GM21528 (cell line): ENCODE measurements at regions not wholly inside any gene's neighbourhood (a gene's known extent, or its start where the extent isn't known, plus 50 kb on each side); places are given as distances from the start of the nearest gene placed in this dataset.

ENCODE experiments used
- ATAC-seq: cut with Tn5 transposase; IDR thresholded peaks from one replicate; pipeline ENCODE4 v1.9.1; 2021; ENCODE audit warnings: mild to moderate bottlenecking, moderate library complexity; ENCODE audit not compliant: unreplicated experiment, low FRiP score

DNA sequence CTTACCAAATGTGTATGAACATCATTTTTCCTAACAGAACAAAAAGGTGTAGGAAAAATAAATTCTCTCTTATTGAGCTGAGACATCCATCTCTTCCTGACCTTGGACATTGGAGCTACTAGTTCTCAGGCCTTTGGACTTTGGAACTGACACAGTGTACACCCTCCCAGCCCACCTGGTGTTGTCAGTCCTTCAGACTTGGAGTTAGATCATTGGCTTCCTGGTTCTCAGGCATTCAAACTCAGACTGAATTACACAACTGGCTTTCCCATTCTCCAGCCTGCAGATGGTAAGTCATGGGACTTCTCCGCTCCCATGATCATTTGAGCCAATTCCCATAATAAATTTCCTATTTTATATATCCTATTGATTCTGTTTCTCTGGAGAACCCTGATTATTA lies 84.8 kb upstream of the EDNRA start:
- no peak for ATAC-seq

DNA sequence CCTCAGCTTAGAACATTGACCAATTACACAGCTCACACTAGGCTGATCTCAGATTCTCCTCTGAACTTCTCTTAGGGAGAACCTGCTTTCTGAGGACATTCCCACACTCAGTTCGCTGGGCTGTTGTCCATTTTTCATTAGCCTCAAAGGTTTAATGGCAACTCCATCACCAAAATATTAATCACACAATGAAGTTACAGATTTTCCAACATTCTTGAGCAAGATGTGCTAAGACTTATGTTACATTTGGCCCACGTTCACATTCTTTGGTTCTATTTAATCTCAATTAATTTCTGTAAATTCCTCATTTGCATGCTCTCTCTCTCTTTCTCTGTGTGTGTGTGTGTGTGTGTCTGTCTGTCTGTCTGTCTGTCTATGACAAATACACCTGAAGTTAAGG lies 82.3 kb upstream of the EDNRA start:
- ATAC-seq = no peak

- no peak for ATAC-seq
Measured at GRCh38 chr4:147400721-147401120, 80.2 kb upstream of the EDNRA start.

GRCh38 chr4:147401221-147401620 lies 79.7 kb upstream of the EDNRA start:
- no peak for ATAC-seq

- no peak for ATAC-seq
Measured at GRCh38 chr4:147407261-147408045, 73.4 kb upstream of the EDNRA start.

- ATAC-seq = no peak
Measured at GRCh38 chr4:147408189-147408588, 72.7 kb upstream of the EDNRA start.

GRCh38 chr4:147409350-147409749 lies 71.5 kb upstream of the EDNRA start:
- ATAC-seq = no peak

- no peak for ATAC-seq
Measured at GRCh38 chr4:147418226-147418625, 62.7 kb upstream of the EDNRA start.

GRCh38 chr4:147421456-147421855 lies 59.4 kb upstream of the EDNRA start:
- no peak for ATAC-seq

- ATAC-seq = no peak
Measured at GRCh38 chr4:147423229-147423628, 57.7 kb upstream of the EDNRA start.

GRCh38 chr4:147425019-147425418 lies 55.9 kb upstream of the EDNRA start:
- ATAC-seq = no peak

- no peak for ATAC-seq
Measured at GRCh38 chr4:147428583-147428982, 52.3 kb upstream of the EDNRA start.

DNA sequence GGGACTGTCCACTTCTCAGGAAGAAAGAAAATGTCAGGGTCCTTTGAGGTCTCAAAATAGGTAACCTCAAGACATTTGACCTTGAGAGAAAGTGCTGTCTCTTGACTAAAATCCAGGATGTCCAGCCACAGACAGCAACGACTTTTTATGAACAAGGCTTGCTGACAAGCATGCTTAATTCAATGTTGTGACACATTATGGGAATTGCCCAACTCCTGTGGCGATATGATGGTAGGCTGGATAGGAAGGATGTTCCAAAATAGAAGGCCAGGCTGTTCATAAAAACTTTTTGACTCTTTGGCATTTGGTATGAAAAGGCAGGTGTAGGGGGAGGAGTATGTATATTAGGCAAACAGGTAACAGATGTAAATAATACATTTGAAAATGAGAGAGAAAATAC lies 50.8 kb upstream of the EDNRA start:
- no peak for ATAC-seq
